ENCODE measurements at regions not wholly inside any gene's neighbourhood (a gene's known extent, or its start where the extent isn't known, plus 50 kb on each side); places are given as distances from the start of the nearest gene placed in this dataset.

- no peak for TF ChIP-seq POLR2A (IDR thresholded peaks at IDR 0.05)
- no peak for TF ChIP-seq CTCF (IDR thresholded peaks at IDR 0.05)
Observed at GRCh38 chr5:54733101-54733500, 215.5 kb downstream of the SNX18 start.
